Tibial artery (tissue), 4 donors: ENCODE measurements at regions not wholly inside any gene's neighbourhood (a gene's known extent, or its start where the extent isn't known, plus 50 kb on each side); places are given as distances from the start of the nearest gene placed in this dataset.

Experiments used
- DNase-seq, 2 donors: peaks; one replicate each; pipeline ENCODE4 v3.0.0-alpha.2; 2019
- H3K27ac ChIP-seq, 2 donors: fragments of 200-600 bp; sonication (generic) in 1 of 2; 1 replicate in 1 of 2; 2 replicates in 1 of 2; pipeline ENCODE4 v1.5.1; 2018 to 2019; ENCODE audit warnings: mild to moderate bottlenecking in 1 of 2
- H3K27me3 ChIP-seq, 2 donors: fragments of 200-600 bp; sonication (generic) in 1 of 2; one replicate each; pipeline versions ENCODE4 v1.5.1 to v1.6.0; 2016 to 2019
- H3K36me3 ChIP-seq, 3 donors: fragments of 200-600 bp; sonication (generic) in 2 of 3; one replicate each; pipeline ENCODE4 v1.5.1; 2016 to 2019; ENCODE audit warnings: mild to moderate bottlenecking in 2 of 3
- H3K4me1 ChIP-seq, 4 donors: fragments of 200-600 bp; sonication (generic) in 2 of 4; 1 replicate in 3 of 4; 2 replicates in 1 of 4; pipeline ENCODE4 v1.5.1; 2016 to 2019
- H3K4me3 ChIP-seq, 2 donors: fragments of 200-600 bp; sonication (generic) in 1 of 2; 1 replicate in 1 of 2; 2 replicates in 1 of 2; pipeline ENCODE4 v1.5.1; 2018 to 2019; ENCODE audit warnings: mild to moderate bottlenecking in 2 of 2
- H3K9me3 ChIP-seq, 3 donors: fragments of 200-600 bp; sonication (generic) in 1 of 3; one replicate each; pipeline ENCODE4 v1.5.1; 2016 to 2019
- CTCF ChIP-seq, 2 experiments: fragments of 200-600 bp in 1 of 2; fragments of 450-650 bp in 1 of 2; IDR thresholded peaks; one replicate each; pipeline ENCODE4 v1.5.1; 2017 to 2019; ENCODE audit warnings: antibody characterized with exemption in 2 of 2, mild to moderate bottlenecking in 1 of 2, moderate library complexity in 1 of 2
- intact Hi-C: fragments of 100-400 bp; cut with DNase I; formaldehyde crosslinking; loops from one replicate; pipeline ENCODE4 v1.15.0; 2023; ENCODE audit warnings: low total_unique reads

DNA sequence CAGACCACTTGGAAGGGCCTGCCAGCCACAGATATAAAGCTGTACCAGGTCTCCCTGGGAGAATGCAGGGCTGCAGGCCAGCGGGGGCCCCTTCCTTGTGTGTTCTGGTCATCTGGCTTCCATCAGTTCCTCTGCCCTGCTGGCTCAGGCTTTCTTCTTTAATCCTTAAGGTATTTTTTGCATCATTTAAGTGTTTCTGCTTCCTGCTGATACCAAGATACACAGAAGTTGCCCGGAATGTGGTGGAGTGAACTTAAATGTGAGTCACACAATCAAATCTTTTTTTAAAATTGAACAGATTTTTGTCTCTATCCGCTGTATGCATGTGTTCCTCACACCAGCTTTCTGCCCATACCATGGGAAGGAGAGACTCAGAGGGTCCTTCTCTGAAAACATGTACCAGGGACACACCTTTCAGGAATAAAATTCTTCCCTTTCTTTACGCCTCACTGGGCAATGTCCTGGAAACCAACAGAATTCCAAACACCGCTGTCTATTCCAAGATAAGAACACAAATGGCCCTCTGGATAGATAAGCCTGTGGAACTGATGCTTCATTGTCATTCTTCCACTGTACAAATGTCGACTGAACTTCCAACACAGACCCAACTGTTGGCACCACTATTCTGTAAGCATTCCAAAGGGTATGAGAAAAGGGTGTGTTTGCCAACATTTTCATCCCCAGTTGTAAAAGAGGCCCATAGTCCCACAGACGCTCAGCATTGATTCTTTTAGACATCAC lies 206.2 kb upstream of the MYLIP start:
- Histone ChIP-seq H3K4me3 (no peak overlapping the region), H3K9me3 (no peaks in the 10 kb centered on the region), H3K4me1 (no peaks in the 10 kb centered on the region), H3K27me3 (no peaks in the 10 kb centered on the region), H3K27ac (no peak overlapping the region), H3K36me3 (no peaks in the 10 kb centered on the region)
- intact Hi-C loops = no loop called here
- no peak for TF ChIP-seq CTCF (IDR thresholded peaks at IDR 0.05)
- peak; percentile 23 to 67 for DNase-seq

- Histone ChIP-seq H3K36me3 (no peaks in the 10 kb centered on the region), H3K9me3 (no peaks in the 10 kb centered on the region), H3K4me3 (no peak overlapping the region), H3K4me1 (no peaks in the 10 kb centered on the region), H3K27me3 (no peaks in the 10 kb centered on the region), H3K27ac (no peak overlapping the region)
- DNase-seq = no peak
- TF ChIP-seq CTCF (IDR thresholded peaks at IDR 0.05) = no peak
- intact Hi-C loops = no loop called here
Measured at GRCh38 chr6:15921243-15921642, 207.6 kb upstream of the MYLIP start.

- no peaks in the 10 kb centered on the region for H3K27me3 ChIP-seq
- TF ChIP-seq CTCF (IDR thresholded peaks at IDR 0.05) = no peak
- no peak for DNase-seq
- no peaks in the 10 kb centered on the region for H3K4me1 ChIP-seq
- no peaks in the 10 kb centered on the region for H3K9me3 ChIP-seq
- intact Hi-C loops = no loop called here
- no peak overlapping the region for H3K27ac ChIP-seq
- H3K4me3 ChIP-seq = no peak overlapping the region
- H3K36me3 ChIP-seq = no peaks in the 10 kb centered on the region
Measured at GRCh38 chr6:15916581-15916980, 212.3 kb upstream of the MYLIP start.

DNA sequence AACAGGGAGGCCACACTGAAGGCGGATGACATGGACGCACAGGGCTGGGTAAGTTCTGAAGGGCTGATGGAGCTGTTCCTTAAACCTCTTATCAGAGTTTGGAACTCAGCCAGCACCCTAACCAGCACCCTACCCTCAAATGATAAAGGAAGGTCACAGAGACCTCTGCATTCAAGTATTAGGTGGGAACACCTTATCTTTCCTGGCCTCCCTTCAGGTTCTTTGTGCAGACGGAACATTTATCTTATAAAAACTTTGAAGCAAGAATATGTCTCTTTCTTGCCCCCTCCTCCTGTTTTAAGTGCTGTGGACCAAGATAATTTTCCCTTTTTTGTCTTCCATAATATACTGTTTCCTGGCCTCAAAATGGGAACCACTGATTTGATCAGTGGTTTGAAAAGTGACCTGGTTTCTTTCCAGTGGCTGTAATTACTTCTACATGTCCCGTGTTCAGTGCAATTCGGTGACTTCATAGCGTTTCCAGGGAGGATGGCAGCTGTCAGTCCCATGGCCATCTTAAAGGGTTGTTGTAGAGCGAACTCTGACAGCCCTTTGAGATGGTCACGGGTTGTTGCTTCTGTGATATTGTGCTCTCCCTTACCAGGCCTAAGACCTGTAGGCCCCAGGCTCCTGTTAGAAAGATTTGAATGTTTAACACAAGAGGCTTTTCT lies 213.2 kb upstream of the MYLIP start:
- H3K27ac ChIP-seq = no peak overlapping the region
- no peaks in the 10 kb centered on the region for H3K36me3 ChIP-seq
- H3K27me3 ChIP-seq = no peaks in the 10 kb centered on the region
- H3K4me3 ChIP-seq = no peak overlapping the region
- no peaks in the 10 kb centered on the region for H3K4me1 ChIP-seq
- intact Hi-C loops = no loop called here
- no peak for TF ChIP-seq CTCF (IDR thresholded peaks at IDR 0.05)
- DNase-seq = no peak
- no peaks in the 10 kb centered on the region for H3K9me3 ChIP-seq

GRCh38 chr6:15914553-15914952 lies 214.3 kb upstream of the MYLIP start:
- no peak overlapping the region for H3K27ac ChIP-seq
- no peak for TF ChIP-seq CTCF (IDR thresholded peaks at IDR 0.05)
- intact Hi-C loops = no loop called here
- H3K36me3 ChIP-seq = no peaks in the 10 kb centered on the region
- no peak overlapping the region for H3K4me3 ChIP-seq
- no peaks in the 10 kb centered on the region for H3K4me1 ChIP-seq
- H3K9me3 ChIP-seq = no peaks in the 10 kb centered on the region
- H3K27me3 ChIP-seq = no peaks in the 10 kb centered on the region
- no peak for DNase-seq
